ENCODE measurements at regions not wholly inside any gene's neighbourhood (a gene's known extent, or its start where the extent isn't known, plus 50 kb on each side); places are given as distances from the start of the nearest gene placed in this dataset.

- no peaks in the 10 kb centered on the region for H4K20me1 ChIP-seq (ENCODE audit: insufficient read depth, low read length, poor library complexity, severe bottlenecking)
- no peak overlapping the region for H3K4me2 ChIP-seq (ENCODE audit: low read depth, low read length, poor library complexity, severe bottlenecking)
- no peaks in the 10 kb centered on the region for H3K9me2 ChIP-seq (replicated peaks; ENCODE audit: low read depth, low read length)
- H3K9me3 ChIP-seq (ENCODE audit: insufficient read depth, low read depth, low read length) = peaks cover 11% of the 10 kb centered on the region; the same call in 1 of the 2 replicates
- no peaks in the 10 kb centered on the region for H3F3A ChIP-seq (ENCODE audit: low read depth)
- no peak overlapping the region for H3K9ac ChIP-seq (ENCODE audit: low read depth, low read length, poor library complexity, severe bottlenecking)
- TF ChIP-seq, protein P1, sequence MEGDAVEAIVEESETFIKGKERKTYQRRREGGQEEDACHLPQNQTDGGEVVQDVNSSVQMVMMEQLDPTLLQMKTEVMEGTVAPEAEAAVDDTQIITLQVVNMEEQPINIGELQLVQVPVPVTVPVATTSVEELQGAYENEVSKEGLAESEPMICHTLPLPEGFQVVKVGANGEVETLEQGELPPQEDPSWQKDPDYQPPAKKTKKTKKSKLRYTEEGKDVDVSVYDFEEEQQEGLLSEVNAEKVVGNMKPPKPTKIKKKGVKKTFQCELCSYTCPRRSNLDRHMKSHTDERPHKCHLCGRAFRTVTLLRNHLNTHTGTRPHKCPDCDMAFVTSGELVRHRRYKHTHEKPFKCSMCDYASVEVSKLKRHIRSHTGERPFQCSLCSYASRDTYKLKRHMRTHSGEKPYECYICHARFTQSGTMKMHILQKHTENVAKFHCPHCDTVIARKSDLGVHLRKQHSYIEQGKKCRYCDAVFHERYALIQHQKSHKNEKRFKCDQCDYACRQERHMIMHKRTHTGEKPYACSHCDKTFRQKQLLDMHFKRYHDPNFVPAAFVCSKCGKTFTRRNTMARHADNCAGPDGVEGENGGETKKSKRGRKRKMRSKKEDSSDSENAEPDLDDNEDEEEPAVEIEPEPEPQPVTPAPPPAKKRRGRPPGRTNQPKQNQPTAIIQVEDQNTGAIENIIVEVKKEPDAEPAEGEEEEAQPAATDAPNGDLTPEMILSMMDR (conservative IDR thresholded peaks at IDR 0.05; ENCODE audit: low read length) = no peak
- no peak for TF ChIP-seq EZH2phosphoT487 (IDR thresholded peaks at IDR 0.05; ENCODE audit: borderline replicate concordance)
- H2AFZ ChIP-seq (ENCODE audit: low read length) = no peak overlapping the region
- H3K4me3 ChIP-seq (ENCODE audit: low read length, poor library complexity, severe bottlenecking) = no peak overlapping the region
- H3K79me2 ChIP-seq (ENCODE audit: insufficient read depth, low read length) = no peaks in the 10 kb centered on the region
- H3K27me3 ChIP-seq (ENCODE audit: insufficient read depth, low read length, poor library complexity, severe bottlenecking) = no peaks in the 10 kb centered on the region
- peaks cover 4% of the 10 kb centered on the region for H3K4me1 ChIP-seq (ENCODE audit: insufficient read depth, low read length, poor library complexity, severe bottlenecking)
- H3K36me3 ChIP-seq (ENCODE audit: insufficient read depth, low read length) = no peaks in the 10 kb centered on the region
Measured at GRCh38 chr3:31300456-31301443, 232.0 kb upstream of the STT3B start.

GRCh38 chr3:31302343-31302742 lies 230.4 kb upstream of the STT3B start:
- no peaks in the 10 kb centered on the region for H3K79me2 ChIP-seq (ENCODE audit: insufficient read depth, low read length)
- H3K9me3 ChIP-seq (ENCODE audit: insufficient read depth, low read depth, low read length) = peaks cover 11% of the 10 kb centered on the region; the same call in 1 of the 2 replicates
- H3K36me3 ChIP-seq (ENCODE audit: insufficient read depth, low read length) = no peaks in the 10 kb centered on the region
- H3K4me2 ChIP-seq (ENCODE audit: low read depth, low read length, poor library complexity, severe bottlenecking) = no peak overlapping the region
- H3K4me1 ChIP-seq (ENCODE audit: insufficient read depth, low read length, poor library complexity, severe bottlenecking) = no peaks in the 10 kb centered on the region
- TF ChIP-seq, protein P1 (conservative IDR thresholded peaks at IDR 0.05; ENCODE audit: low read length) = no peak
- no peak for TF ChIP-seq EZH2phosphoT487 (IDR thresholded peaks at IDR 0.05; ENCODE audit: borderline replicate concordance)
- no peak overlapping the region for H3K9ac ChIP-seq (ENCODE audit: low read depth, low read length, poor library complexity, severe bottlenecking)
- no peaks in the 10 kb centered on the region for H3F3A ChIP-seq (ENCODE audit: low read depth)
- H3K9me2 ChIP-seq (replicated peaks; ENCODE audit: low read depth, low read length) = no peaks in the 10 kb centered on the region
- no peaks in the 10 kb centered on the region for H4K20me1 ChIP-seq (ENCODE audit: insufficient read depth, low read length, poor library complexity, severe bottlenecking)
- H3K4me3 ChIP-seq (ENCODE audit: low read length, poor library complexity, severe bottlenecking) = no peak overlapping the region
- no peak overlapping the region for H2AFZ ChIP-seq (ENCODE audit: low read length)
- no peaks in the 10 kb centered on the region for H3K27me3 ChIP-seq (ENCODE audit: insufficient read depth, low read length, poor library complexity, severe bottlenecking)

DNA sequence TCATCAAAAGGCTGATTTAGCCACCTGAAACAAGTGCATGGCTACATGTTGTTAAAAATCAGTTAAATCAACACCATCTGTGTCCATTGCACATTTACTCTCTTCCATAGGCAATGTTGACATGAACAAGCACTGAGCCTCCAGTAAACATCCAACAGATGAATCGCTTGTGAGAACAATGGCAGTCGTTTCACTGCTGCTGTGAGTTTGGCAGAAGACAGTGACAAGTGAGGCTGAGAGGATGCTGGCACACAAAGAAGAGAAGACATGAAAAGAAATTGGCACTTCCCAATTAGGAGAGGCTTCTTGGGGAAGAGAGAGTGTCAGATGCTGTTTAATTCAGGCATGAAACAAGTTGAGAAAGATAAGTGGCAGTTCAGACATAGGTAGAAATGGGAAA lies 227.4 kb upstream of the STT3B start:
- TF ChIP-seq EZH2phosphoT487 (IDR thresholded peaks at IDR 0.05; ENCODE audit: borderline replicate concordance) = no peak
- TF ChIP-seq, protein P1 (conservative IDR thresholded peaks at IDR 0.05; ENCODE audit: low read length) = no peak
- H3K9me3 ChIP-seq (ENCODE audit: insufficient read depth, low read depth, low read length) = no peaks in the 10 kb centered on the region
- H3K9me2 ChIP-seq (replicated peaks; ENCODE audit: low read depth, low read length) = no peaks in the 10 kb centered on the region
- no peak overlapping the region for H3K9ac ChIP-seq (ENCODE audit: low read depth, low read length, poor library complexity, severe bottlenecking)
- H3K4me2 ChIP-seq (ENCODE audit: low read depth, low read length, poor library complexity, severe bottlenecking) = no peak overlapping the region
- H3K4me1 ChIP-seq (ENCODE audit: insufficient read depth, low read length, poor library complexity, severe bottlenecking) = peaks cover 17% of the 10 kb centered on the region
- H3K27me3 ChIP-seq (ENCODE audit: insufficient read depth, low read length, poor library complexity, severe bottlenecking) = no peaks in the 10 kb centered on the region
- no peaks in the 10 kb centered on the region for H3K36me3 ChIP-seq (ENCODE audit: insufficient read depth, low read length)
- no peak overlapping the region for H3K4me3 ChIP-seq (ENCODE audit: low read length, poor library complexity, severe bottlenecking)
- H3K79me2 ChIP-seq (ENCODE audit: insufficient read depth, low read length) = no peaks in the 10 kb centered on the region
- no peaks in the 10 kb centered on the region for H4K20me1 ChIP-seq (ENCODE audit: insufficient read depth, low read length, poor library complexity, severe bottlenecking)
- H2AFZ ChIP-seq (ENCODE audit: low read length) = no peak overlapping the region
- H3F3A ChIP-seq (ENCODE audit: low read depth) = no peaks in the 10 kb centered on the region

All from Loucy (cell line).